RCC 7860 (cell line): ENCODE measurements at regions not wholly inside any gene's neighbourhood (a gene's known extent, or its start where the extent isn't known, plus 50 kb on each side); places are given as distances from the start of the nearest gene placed in this dataset.

Source experiments
- DNase-seq: peaks from one replicate; pipeline ENCODE4 v3.0.0-alpha.2; 2015; ENCODE audit warnings: low spot score
- FAIRE-seq: peaks from 2 replicates; lab custom pipeline; 2012; peaks lifted over from hg19 to GRCh38; lab: Jason Lieb, UNC

- no peak for DNase-seq
- no peak for FAIRE-seq
Measured at GRCh38 chr22:27388090-27388600, 413.4 kb downstream of the MN1 start.

GRCh38 chr22:27389727-27390075 is 411.9 kb downstream of the MN1 start:
- DNase-seq, result no peak
- no peak for FAIRE-seq

DNA sequence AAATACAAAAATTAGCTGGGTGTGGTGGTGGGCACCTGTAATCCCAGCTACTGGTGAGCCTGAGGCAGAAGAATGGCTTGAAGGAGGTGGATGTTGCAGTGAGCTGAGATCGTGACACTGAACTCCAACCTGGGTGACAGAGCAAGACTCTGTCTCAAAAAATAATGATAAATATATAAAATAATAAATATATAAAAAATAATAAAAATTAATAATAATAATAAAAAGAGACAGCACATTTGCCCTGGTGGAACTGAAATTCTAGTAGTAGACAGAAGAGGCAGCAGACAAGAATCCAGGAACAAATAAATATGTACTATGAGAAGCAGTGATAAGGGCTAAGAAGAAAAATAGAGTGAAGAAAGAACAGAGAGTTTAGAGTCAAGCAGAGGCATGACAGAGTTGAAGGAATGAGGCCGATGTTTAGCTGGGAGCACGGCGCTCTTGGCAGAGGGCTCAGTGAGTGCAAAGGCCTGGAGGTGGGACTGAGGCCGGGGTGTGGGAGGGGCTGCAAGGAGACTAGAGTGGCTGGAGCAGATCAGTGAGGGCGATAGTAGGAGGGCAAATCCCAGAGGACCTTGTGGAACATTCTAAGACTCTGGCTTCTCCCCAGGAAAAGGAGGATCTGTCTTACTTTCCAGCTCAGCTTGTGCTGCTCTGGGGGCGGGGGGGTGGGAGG is 410.3 kb downstream of the MN1 start:
- DNase-seq, result no peak
- FAIRE-seq, result no peak

DNA sequence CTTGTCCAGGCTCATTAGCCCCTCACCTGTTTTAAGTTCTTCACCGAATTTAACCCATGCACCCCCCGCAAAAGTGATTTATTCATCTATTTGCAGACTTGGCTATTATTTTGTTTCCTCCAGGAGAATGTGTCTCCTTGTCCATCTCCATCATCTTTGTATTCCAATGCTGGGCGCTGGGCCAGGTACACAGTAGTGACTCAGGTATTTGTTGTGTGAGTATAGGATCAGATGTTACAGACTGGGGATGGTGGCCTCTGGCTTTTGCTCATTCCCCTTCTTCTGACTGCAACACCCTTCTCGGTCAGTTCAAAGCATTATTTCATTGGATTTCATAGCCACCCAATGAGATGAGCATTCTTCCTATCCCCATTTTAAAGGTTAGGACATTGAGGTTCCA is 408.2 kb downstream of the MN1 start:
- DNase-seq (no peak), FAIRE-seq (no peak)

DNA sequence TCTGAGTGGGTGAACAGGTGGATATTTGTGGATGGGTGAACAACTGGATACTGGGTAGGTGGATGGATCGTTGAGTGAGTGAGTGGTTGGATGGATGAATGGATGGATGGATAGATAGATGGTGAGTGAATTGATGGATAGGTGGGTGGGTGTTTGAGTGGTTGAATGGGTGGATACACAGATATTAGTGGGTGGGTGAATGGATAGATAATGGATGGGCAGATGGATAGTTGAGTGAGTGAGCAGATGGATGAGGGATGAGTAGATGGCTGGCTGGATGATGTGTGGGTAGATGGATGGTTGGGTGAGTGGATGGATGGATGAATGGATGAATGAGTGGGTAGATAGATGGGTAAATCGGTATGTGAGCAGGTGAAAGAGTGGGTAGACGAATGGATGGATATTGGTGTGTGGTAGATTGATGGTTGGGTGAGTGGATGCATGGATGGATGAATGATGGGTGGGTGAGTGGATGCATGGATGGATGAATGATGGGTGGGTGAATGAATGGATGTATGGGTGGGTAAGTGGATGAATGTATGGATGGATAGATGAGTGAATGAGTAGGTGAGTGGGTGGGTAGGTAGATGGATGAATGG is 406.7 kb downstream of the MN1 start:
- FAIRE-seq (no peak), DNase-seq (no peak)

DNA sequence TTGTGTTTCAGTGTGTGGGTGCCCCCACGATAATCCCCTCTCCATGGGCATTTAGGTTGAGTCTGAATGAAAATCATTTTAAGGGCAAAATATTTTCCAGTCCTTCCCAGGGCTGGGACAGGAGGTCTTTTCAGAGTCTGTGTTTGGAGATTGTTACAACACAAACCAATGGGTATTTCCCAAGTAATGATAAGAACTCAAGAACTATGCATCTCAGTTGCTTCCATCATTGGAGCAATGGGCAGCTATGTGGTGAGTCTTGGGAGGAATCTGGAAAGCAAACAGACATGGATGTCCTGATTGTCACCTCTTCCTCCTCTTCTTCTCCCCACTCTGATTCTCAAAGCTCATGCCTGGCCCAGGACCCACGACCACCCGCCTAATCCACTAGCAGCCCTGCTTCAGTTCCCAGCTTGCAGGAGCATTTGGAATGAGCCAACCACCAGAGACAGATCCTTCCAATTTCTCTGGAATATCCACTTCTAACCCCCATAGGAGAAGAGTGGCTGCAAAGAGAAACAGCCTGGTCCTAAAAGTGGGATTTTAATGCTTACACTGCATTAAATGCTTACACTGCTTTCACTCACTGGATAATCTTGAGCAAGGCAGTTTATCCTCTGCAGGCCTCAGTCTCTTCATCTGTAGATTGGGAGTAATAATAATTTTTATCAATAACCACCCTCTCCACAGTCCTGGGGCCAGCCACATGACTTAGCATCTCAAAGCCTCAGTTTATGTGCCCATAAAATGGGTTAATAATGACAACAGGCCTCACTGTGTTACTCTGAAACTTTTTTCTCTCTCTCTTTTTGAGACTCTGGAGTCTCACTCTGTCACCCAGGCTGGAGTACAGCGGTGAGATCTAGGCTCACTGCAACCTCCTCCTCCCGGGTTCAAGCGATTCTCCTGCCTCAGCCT is 404.3 kb downstream of the MN1 start:
- FAIRE-seq (no peak), DNase-seq (no peak)

DNA sequence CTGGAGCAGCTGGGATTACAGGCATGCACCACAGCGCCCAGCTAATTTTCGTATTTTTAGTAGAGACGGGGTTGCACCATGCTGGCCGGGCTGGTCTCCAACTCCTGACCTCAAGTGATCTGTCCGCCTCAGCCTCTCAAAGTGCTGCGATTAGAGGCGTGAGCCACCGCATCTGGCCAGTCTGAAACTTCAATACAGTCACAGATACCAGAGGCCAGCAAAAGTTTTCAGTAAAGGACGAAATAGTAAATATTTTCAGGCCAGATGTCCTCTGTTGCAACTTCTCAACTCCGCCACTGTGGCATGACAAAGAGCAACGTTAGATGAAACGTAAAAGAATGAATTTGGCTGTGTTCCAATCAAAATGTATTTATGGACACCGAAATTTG is 403.6 kb downstream of the MN1 start:
- DNase-seq, result no peak
- FAIRE-seq, result no peak

GRCh38 chr22:27399161-27399560 is 402.4 kb downstream of the MN1 start:
- FAIRE-seq, result no peak
- DNase-seq, result no peak

GRCh38 chr22:27400811-27401210 is 400.7 kb downstream of the MN1 start:
- DNase-seq (no peak), FAIRE-seq (no peak)

- FAIRE-seq, result no peak
- no peak for DNase-seq
Measured at GRCh38 chr22:27401321-27401720, 400.2 kb downstream of the MN1 start.

DNA sequence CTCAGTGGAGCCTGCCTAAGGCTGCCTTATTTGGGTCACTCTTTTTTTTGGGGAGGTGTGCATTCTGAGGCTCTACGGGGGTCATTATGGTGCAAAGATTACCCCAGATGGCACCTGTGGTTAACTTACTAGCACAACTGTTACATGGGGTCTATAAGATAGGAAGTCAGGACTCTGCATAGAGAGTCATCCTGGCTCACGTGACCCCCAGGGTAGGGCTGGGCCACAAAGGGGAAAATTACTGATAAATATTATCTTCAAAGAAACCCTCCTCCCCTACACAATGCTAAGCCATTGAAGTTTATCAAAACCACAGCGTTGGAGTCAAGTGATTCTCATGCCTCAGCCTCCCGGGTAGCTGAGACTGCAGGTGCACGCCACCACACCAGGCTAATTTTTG is 397.1 kb downstream of the MN1 start:
- no peak for FAIRE-seq
- no peak for DNase-seq

- FAIRE-seq (no peak), DNase-seq (peak; percentile 43)
Measured at GRCh38 chr22:27405672-27406388, 395.7 kb downstream of the MN1 start.

DNA sequence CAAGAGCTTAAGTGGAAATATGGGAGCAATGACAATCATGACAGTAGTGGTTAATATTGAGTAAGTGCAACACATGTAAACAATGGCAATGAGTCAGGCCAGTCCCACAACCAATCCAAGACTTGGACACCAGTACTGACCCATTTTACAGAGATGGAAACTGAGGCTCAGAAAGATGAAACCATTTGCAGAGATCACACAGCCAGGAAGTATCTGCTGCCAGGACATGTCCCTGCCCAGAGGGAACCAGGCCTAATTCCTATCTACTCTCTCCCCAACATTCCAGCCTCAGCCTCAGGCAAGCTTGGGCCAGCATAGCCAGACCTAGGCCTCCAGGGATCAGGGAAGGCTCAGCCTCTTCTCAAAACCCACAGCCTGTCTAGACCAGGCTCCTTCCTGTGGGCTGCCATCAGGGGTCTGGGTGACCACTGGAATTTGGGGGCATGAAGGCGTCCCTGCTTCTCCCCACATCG is 395.1 kb downstream of the MN1 start:
- FAIRE-seq (no peak), DNase-seq (no peak)

DNA sequence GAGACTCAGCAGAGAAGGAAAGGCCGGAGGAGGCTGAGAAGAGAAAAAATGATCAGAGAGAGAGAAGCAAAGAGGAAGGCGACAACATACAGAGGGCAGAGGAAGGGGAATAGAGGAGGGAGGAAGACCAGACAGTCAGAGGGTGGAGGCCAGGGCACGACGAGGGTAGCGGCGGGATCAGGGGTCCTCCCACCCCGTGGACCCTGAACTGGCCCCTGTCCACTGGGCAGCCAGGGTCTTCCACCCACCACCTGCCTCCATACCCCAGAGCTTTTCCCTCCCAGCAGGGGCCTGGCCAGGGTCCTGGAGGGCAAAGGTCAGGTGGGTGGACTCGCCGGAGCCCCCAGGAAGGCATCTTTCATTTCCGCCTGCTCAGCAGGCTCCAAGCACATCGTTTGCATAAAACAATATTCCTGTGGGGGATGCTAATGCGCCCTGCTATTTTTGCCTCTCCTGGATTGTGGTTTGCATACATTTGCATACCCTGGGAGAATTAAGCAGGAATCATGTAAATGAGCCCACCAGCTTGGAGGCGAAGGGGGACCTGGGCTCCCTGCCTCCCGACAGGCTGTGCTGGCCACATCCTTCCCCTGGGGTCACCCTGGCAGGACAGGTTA is 394.1 kb downstream of the MN1 start:
- no peak for FAIRE-seq

DNA sequence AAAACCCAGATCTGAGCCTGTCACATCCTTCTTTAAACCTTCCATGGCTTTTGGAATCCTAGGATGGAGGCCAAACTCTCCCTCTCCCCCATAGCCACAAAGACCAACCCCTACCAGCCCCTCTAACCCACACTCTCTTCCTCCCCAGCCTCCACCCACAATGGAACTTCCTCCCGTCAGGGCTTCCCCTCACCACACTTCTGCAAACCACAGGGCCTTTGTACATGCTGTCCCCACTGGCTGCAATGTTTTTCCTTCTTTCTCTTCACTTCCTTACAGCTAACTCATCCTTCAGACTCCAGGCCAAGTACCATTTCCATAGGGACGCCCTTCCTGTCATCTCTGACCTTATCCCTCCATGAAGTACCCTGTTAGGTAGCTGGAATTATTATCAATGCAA is 393.5 kb downstream of the MN1 start:
- FAIRE-seq, result no peak
- no peak for DNase-seq

More for the DNA sequence above, 394.1 kb downstream of the MN1 start:
- no peak for DNase-seq

DNA sequence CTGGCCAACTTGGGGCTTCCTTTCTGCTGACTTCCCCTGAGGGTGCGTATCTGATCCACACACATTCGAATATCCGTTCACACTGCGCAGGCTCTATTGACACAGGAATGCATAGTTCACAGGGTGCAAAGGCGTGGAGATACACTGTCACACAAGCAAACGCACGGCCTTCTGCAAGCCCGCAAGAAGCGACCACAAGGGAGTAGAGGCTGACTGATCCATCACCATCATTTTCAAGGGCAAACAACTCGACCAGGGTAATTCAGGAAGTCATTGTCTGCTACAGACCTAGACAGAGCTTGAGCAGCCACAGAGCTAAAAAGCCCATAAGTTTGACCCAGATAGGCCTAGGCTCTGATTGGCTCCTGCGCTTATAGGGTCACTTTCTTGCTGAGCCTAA is 392.3 kb downstream of the MN1 start:
- FAIRE-seq, result no peak
- DNase-seq, result no peak

DNA sequence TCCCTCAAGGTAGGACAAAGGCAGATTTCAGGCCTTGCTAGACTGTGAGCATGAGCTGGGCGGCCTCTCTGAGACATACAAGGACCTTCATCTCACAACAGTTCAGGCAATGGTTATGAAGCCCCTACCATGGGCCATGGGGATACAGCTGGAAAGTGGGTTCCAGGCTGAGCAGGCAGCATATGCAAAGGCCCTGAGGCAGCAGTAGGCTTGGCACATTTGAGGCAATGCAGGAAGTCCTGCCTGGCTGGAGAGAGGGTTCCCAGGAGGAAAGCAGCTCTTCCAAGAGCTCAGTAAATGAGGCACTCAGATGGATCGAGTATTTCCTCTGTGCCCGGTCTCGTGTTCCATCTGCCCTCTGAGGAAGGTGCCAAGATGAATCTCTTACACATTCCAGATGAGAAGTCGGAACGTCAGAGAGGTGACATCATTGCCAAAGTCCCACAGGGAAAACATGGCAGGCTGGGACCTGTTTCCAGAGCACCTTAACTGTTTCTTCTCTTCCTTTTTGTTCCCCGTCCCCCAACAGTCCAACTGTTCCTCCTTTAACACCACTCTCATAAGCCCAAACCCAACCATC is 388.6 kb downstream of the MN1 start:
- FAIRE-seq, result no peak
- DNase-seq, result no peak

DNA sequence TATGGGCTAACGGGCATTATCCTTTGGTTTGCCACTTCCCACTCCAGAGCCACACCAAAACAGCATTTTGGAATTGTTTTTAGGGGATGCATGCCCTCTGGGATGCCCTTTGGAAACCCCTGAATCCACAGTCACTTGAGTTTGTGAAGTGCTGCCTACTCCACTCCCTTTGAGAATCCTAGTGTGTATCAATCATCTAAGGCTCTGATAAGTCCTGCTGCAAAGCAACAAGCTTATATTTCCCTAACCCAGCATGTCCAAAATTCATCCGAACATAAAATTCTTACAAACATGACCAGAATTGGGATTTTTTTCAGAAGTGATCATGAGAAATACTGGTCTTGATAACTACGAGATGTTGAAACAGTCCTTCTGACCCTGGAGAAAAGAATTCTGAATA is 387.9 kb downstream of the MN1 start:
- FAIRE-seq (no peak), DNase-seq (no peak)

GRCh38 chr22:27416511-27417420 is 384.8 kb downstream of the MN1 start:
- FAIRE-seq (peak; percentile 52), DNase-seq (peak; percentile 76)
